ENCODE measurements at regions not wholly inside any gene's neighbourhood (a gene's known extent, or its start where the extent isn't known, plus 50 kb on each side); places are given as distances from the start of the nearest gene placed in this dataset.

GRCh38 chr20:50406610-50407136 is 103.5 kb upstream of the PTPN1 start:
- no peak for TF ChIP-seq ZNF274 (IDR thresholded peaks at IDR 0.05; ENCODE audit: low read depth, low read length)
- TF ChIP-seq SUZ12 (IDR thresholded peaks at IDR 0.05; ENCODE audit: extremely low read depth, insufficient read depth, insufficient read length), result no peak

All from NT2/D1 (cell line).